GM18519 (cell line): ENCODE measurements at regions not wholly inside any gene's neighbourhood (a gene's known extent, or its start where the extent isn't known, plus 50 kb on each side); places are given as distances from the start of the nearest gene placed in this dataset.
"Not testable (repeated sequence)": the region's sequence is repeated elsewhere in the genome, so short reads cannot be mapped to it uniquely, and the experiment has no call there.

ENCODE experiments used
- ATAC-seq: cut with Tn5 transposase; IDR thresholded peaks from one replicate; pipeline ENCODE4 v1.9.1; 2021; ENCODE audit warnings: mild to moderate bottlenecking, moderate library complexity; ENCODE audit not compliant: unreplicated experiment, low FRiP score

GRCh38 chr6:21282360-21282759 lies 311.2 kb upstream of the SOX4 start:
- not testable (repeated sequence) for ATAC-seq

GRCh38 chr6:21284166-21284565 lies 309.4 kb upstream of the SOX4 start:
- no peak for ATAC-seq

- no peak for ATAC-seq
Measured at GRCh38 chr6:21284706-21285105, 308.8 kb upstream of the SOX4 start.

GRCh38 chr6:21294144-21294543 lies 299.4 kb upstream of the SOX4 start:
- ATAC-seq: no peak

GRCh38 chr6:21295506-21296240 lies 297.9 kb upstream of the SOX4 start:
- ATAC-seq: no peak

- ATAC-seq: no peak
Measured at GRCh38 chr6:21297665-21298064, 295.9 kb upstream of the SOX4 start.

GRCh38 chr6:21299216-21299615 lies 294.3 kb upstream of the SOX4 start:
- no peak for ATAC-seq

GRCh38 chr6:21300439-21300838 lies 293.1 kb upstream of the SOX4 start:
- no peak for ATAC-seq

- no peak for ATAC-seq
Measured at GRCh38 chr6:21305893-21306332, 287.6 kb upstream of the SOX4 start.

GRCh38 chr6:21306546-21306945 lies 287.0 kb upstream of the SOX4 start:
- no peak for ATAC-seq

GRCh38 chr6:21309807-21310221 lies 283.7 kb upstream of the SOX4 start:
- no peak for ATAC-seq

- no peak for ATAC-seq
Measured at GRCh38 chr6:21310568-21311140, 282.9 kb upstream of the SOX4 start.

- ATAC-seq: no peak
Measured at GRCh38 chr6:21312118-21312517, 281.4 kb upstream of the SOX4 start.

- no peak for ATAC-seq
Measured at GRCh38 chr6:21317642-21318041, 275.9 kb upstream of the SOX4 start.

GRCh38 chr6:21321076-21321475 lies 272.5 kb upstream of the SOX4 start:
- ATAC-seq: no peak

- no peak for ATAC-seq
Measured at GRCh38 chr6:21321531-21321930, 272.0 kb upstream of the SOX4 start.

GRCh38 chr6:21323577-21323976 lies 270.0 kb upstream of the SOX4 start:
- no peak for ATAC-seq

GRCh38 chr6:21325201-21325856 lies 268.2 kb upstream of the SOX4 start:
- ATAC-seq: no peak

- no peak for ATAC-seq
Measured at GRCh38 chr6:21327326-21328112, 266.0 kb upstream of the SOX4 start.

- no peak for ATAC-seq
Measured at GRCh38 chr6:21331235-21331634, 262.3 kb upstream of the SOX4 start.

- no peak for ATAC-seq
Measured at GRCh38 chr6:21332077-21332476, 261.5 kb upstream of the SOX4 start.
